Endothelial cell of hepatic sinusoid (primary cell): ENCODE measurements at regions not wholly inside any gene's neighbourhood (a gene's known extent, or its start where the extent isn't known, plus 50 kb on each side); places are given as distances from the start of the nearest gene placed in this dataset.
"Not testable (repeated sequence)": the region's sequence is repeated elsewhere in the genome, so short reads cannot be mapped to it uniquely, and the experiment has no call there.

Experiments used
- in situ Hi-C: cut with HindIII; loops from 2 replicates; pipeline ENCODE4 v1.10.0; 2017; ENCODE audit warnings: low sequenced_read_pairs

GRCh38 chr2:150690261-150690660 lies 202.8 kb upstream of the RND3 start:
- in situ Hi-C loops: no loop called here

- in situ Hi-C loops: no loop called here
Observed at GRCh38 chr2:150689590-150689989, 202.1 kb upstream of the RND3 start.

GRCh38 chr2:150688016-150688415 lies 200.5 kb upstream of the RND3 start:
- in situ Hi-C loops: no loop called here

GRCh38 chr2:150686391-150686790 lies 198.9 kb upstream of the RND3 start:
- in situ Hi-C loops: no loop called here

GRCh38 chr2:150681120-150681804 lies 193.8 kb upstream of the RND3 start:
- in situ Hi-C loops: no loop called here

- in situ Hi-C loops: no loop called here
Observed at GRCh38 chr2:150679456-150680120, 192.1 kb upstream of the RND3 start.

GRCh38 chr2:150677551-150677950 lies 190.1 kb upstream of the RND3 start:
- in situ Hi-C loops: no loop called here

GRCh38 chr2:150676747-150677383 lies 189.4 kb upstream of the RND3 start:
- in situ Hi-C loops: no loop called here

GRCh38 chr2:150675807-150676206 lies 188.3 kb upstream of the RND3 start:
- in situ Hi-C loops: no loop called here

- in situ Hi-C loops: no loop called here
Observed at GRCh38 chr2:150674283-150674682, 186.8 kb upstream of the RND3 start.

- in situ Hi-C loops: no loop called here
Observed at GRCh38 chr2:150672311-150672710, 184.8 kb upstream of the RND3 start.

- in situ Hi-C loops: no loop called here
Observed at GRCh38 chr2:150669492-150669891, 182.0 kb upstream of the RND3 start.

- in situ Hi-C loops: not testable (repeated sequence)
Observed at GRCh38 chr2:150667039-150667438, 179.6 kb upstream of the RND3 start.

GRCh38 chr2:150663143-150663542 lies 175.7 kb upstream of the RND3 start:
- in situ Hi-C loops: no loop called here

GRCh38 chr2:150656002-150656401 lies 168.5 kb upstream of the RND3 start:
- in situ Hi-C loops: no loop called here

- in situ Hi-C loops: no loop called here
Observed at GRCh38 chr2:150653351-150653750, 165.9 kb upstream of the RND3 start.

- in situ Hi-C loops: no loop called here
Observed at GRCh38 chr2:150647943-150648342, 160.5 kb upstream of the RND3 start.

GRCh38 chr2:150646746-150647145 lies 159.3 kb upstream of the RND3 start:
- in situ Hi-C loops: no loop called here

GRCh38 chr2:150644298-150645067 lies 157.0 kb upstream of the RND3 start:
- in situ Hi-C loops: no loop called here

- in situ Hi-C loops: no loop called here
Observed at GRCh38 chr2:150643114-150643725, 155.8 kb upstream of the RND3 start.

GRCh38 chr2:150640039-150640438 lies 152.6 kb upstream of the RND3 start:
- in situ Hi-C loops: no loop called here
